ENCODE measurements at regions not wholly inside any gene's neighbourhood (a gene's known extent, or its start where the extent isn't known, plus 50 kb on each side); places are given as distances from the start of the nearest gene placed in this dataset.

GRCh38 chr12:30501718-30502117 is 194.0 kb downstream of the IPO8 start:
- H3K9ac ChIP-seq (ENCODE audit: low read length), result no peak overlapping the region
- H3K27me3 ChIP-seq (replicated peaks; ENCODE audit: control insufficient read depth, insufficient read depth, low read length), result no peaks in the 10 kb centered on the region
- no peaks in the 10 kb centered on the region for H3K4me1 ChIP-seq (ENCODE audit: control insufficient read depth, insufficient read depth, low read length)
- H3K9me3 ChIP-seq (ENCODE audit: control insufficient read depth, low read length), result no peaks in the 10 kb centered on the region
- H3K36me3 ChIP-seq (ENCODE audit: control insufficient read depth, insufficient read depth, low read length, severe bottlenecking), result no peaks in the 10 kb centered on the region
- no peak overlapping the region for H3K4me3 ChIP-seq (ENCODE audit: low read length)
- no peak for DNase-seq (ENCODE audit: low read depth)

GRCh38 chr12:30500532-30500931 is 195.1 kb downstream of the IPO8 start:
- Histone ChIP-seq H3K9ac (ENCODE audit: low read length) (no peak overlapping the region), H3K36me3 (ENCODE audit: control insufficient read depth, insufficient read depth, low read length, severe bottlenecking) (no peaks in the 10 kb centered on the region), H3K4me1 (ENCODE audit: control insufficient read depth, insufficient read depth, low read length) (no peaks in the 10 kb centered on the region), H3K27me3 (replicated peaks; ENCODE audit: control insufficient read depth, insufficient read depth, low read length) (no peaks in the 10 kb centered on the region), H3K4me3 (ENCODE audit: low read length) (no peak overlapping the region), H3K9me3 (ENCODE audit: control insufficient read depth, low read length) (no peaks in the 10 kb centered on the region)
- no peak for DNase-seq (ENCODE audit: low read depth)

- H3K9me3 ChIP-seq (ENCODE audit: control insufficient read depth, low read length), result no peaks in the 10 kb centered on the region
- H3K4me3 ChIP-seq (ENCODE audit: low read length), result no peak overlapping the region
- no peak overlapping the region for H3K9ac ChIP-seq (ENCODE audit: low read length)
- DNase-seq (ENCODE audit: low read depth), result no peak
- no peaks in the 10 kb centered on the region for H3K27me3 ChIP-seq (replicated peaks; ENCODE audit: control insufficient read depth, insufficient read depth, low read length)
- no peaks in the 10 kb centered on the region for H3K4me1 ChIP-seq (ENCODE audit: control insufficient read depth, insufficient read depth, low read length)
- H3K36me3 ChIP-seq (ENCODE audit: control insufficient read depth, insufficient read depth, low read length, severe bottlenecking), result no peaks in the 10 kb centered on the region
Observed at GRCh38 chr12:30485230-30485890, 210.3 kb downstream of the IPO8 start.

GRCh38 chr12:30484658-30485057 is 211.0 kb downstream of the IPO8 start:
- Histone ChIP-seq H3K4me1 (ENCODE audit: control insufficient read depth, insufficient read depth, low read length) (no peaks in the 10 kb centered on the region), H3K36me3 (ENCODE audit: control insufficient read depth, insufficient read depth, low read length, severe bottlenecking) (no peaks in the 10 kb centered on the region), H3K9ac (ENCODE audit: low read length) (no peak overlapping the region), H3K4me3 (ENCODE audit: low read length) (no peak overlapping the region), H3K27me3 (replicated peaks; ENCODE audit: control insufficient read depth, insufficient read depth, low read length) (no peaks in the 10 kb centered on the region), H3K9me3 (ENCODE audit: control insufficient read depth, low read length) (peaks cover 7% of the 10 kb centered on the region)
- no peak for DNase-seq (ENCODE audit: low read depth)

GRCh38 chr12:30482650-30483049 is 213.0 kb downstream of the IPO8 start:
- H3K27me3 ChIP-seq (replicated peaks; ENCODE audit: control insufficient read depth, insufficient read depth, low read length), result no peaks in the 10 kb centered on the region
- no peaks in the 10 kb centered on the region for H3K4me1 ChIP-seq (ENCODE audit: control insufficient read depth, insufficient read depth, low read length)
- no peak overlapping the region for H3K9ac ChIP-seq (ENCODE audit: low read length)
- H3K36me3 ChIP-seq (ENCODE audit: control insufficient read depth, insufficient read depth, low read length, severe bottlenecking), result no peaks in the 10 kb centered on the region
- H3K9me3 ChIP-seq (ENCODE audit: control insufficient read depth, low read length), result peaks cover 8% of the 10 kb centered on the region
- H3K4me3 ChIP-seq (ENCODE audit: low read length), result no peak overlapping the region
- no peak for DNase-seq (ENCODE audit: low read depth)

GRCh38 chr12:30473274-30473673 is 222.4 kb downstream of the IPO8 start:
- DNase-seq (ENCODE audit: low read depth), result no peak
- no peak overlapping the region for H3K4me3 ChIP-seq (ENCODE audit: low read length)
- no peak overlapping the region for H3K9ac ChIP-seq (ENCODE audit: low read length)
- H3K4me1 ChIP-seq (ENCODE audit: control insufficient read depth, insufficient read depth, low read length), result no peaks in the 10 kb centered on the region
- H3K36me3 ChIP-seq (ENCODE audit: control insufficient read depth, insufficient read depth, low read length, severe bottlenecking), result no peaks in the 10 kb centered on the region
- H3K27me3 ChIP-seq (replicated peaks; ENCODE audit: control insufficient read depth, insufficient read depth, low read length), result no peaks in the 10 kb centered on the region
- H3K9me3 ChIP-seq (ENCODE audit: control insufficient read depth, low read length), result peaks cover 8% of the 10 kb centered on the region

- DNase-seq (ENCODE audit: low read depth), result no peak
- no peaks in the 10 kb centered on the region for H3K27me3 ChIP-seq (replicated peaks; ENCODE audit: control insufficient read depth, insufficient read depth, low read length)
- H3K4me1 ChIP-seq (ENCODE audit: control insufficient read depth, insufficient read depth, low read length), result no peaks in the 10 kb centered on the region
- H3K9me3 ChIP-seq (ENCODE audit: control insufficient read depth, low read length), result peaks cover 8% of the 10 kb centered on the region
- H3K9ac ChIP-seq (ENCODE audit: low read length), result no peak overlapping the region
- H3K36me3 ChIP-seq (ENCODE audit: control insufficient read depth, insufficient read depth, low read length, severe bottlenecking), result no peaks in the 10 kb centered on the region
- H3K4me3 ChIP-seq (ENCODE audit: low read length), result no peak overlapping the region
Observed at GRCh38 chr12:30466093-30466585, 229.5 kb downstream of the IPO8 start.

GRCh38 chr12:30463636-30464035 is 232.0 kb downstream of the IPO8 start:
- Histone ChIP-seq H3K9me3 (ENCODE audit: control insufficient read depth, low read length) (no peaks in the 10 kb centered on the region), H3K27me3 (replicated peaks; ENCODE audit: control insufficient read depth, insufficient read depth, low read length) (no peaks in the 10 kb centered on the region), H3K36me3 (ENCODE audit: control insufficient read depth, insufficient read depth, low read length, severe bottlenecking) (no peaks in the 10 kb centered on the region), H3K9ac (ENCODE audit: low read length) (no peak overlapping the region), H3K4me3 (ENCODE audit: low read length) (no peak overlapping the region), H3K4me1 (ENCODE audit: control insufficient read depth, insufficient read depth, low read length) (no peaks in the 10 kb centered on the region)
- DNase-seq (ENCODE audit: low read depth), result no peak

GRCh38 chr12:30462249-30462648 is 233.4 kb downstream of the IPO8 start:
- Histone ChIP-seq H3K36me3 (ENCODE audit: control insufficient read depth, insufficient read depth, low read length, severe bottlenecking) (no peaks in the 10 kb centered on the region), H3K9me3 (ENCODE audit: control insufficient read depth, low read length) (no peaks in the 10 kb centered on the region), H3K4me3 (ENCODE audit: low read length) (no peak overlapping the region), H3K27me3 (replicated peaks; ENCODE audit: control insufficient read depth, insufficient read depth, low read length) (no peaks in the 10 kb centered on the region), H3K4me1 (ENCODE audit: control insufficient read depth, insufficient read depth, low read length) (peaks cover 4% of the 10 kb centered on the region), H3K9ac (ENCODE audit: low read length) (no peak overlapping the region)
- DNase-seq (ENCODE audit: low read depth), result no peak

GRCh38 chr12:30461026-30461615 is 234.5 kb downstream of the IPO8 start:
- Histone ChIP-seq H3K9ac (ENCODE audit: low read length) (no peak overlapping the region), H3K4me1 (ENCODE audit: control insufficient read depth, insufficient read depth, low read length) (peaks cover 10% of the 10 kb centered on the region), H3K27me3 (replicated peaks; ENCODE audit: control insufficient read depth, insufficient read depth, low read length) (no peaks in the 10 kb centered on the region), H3K4me3 (ENCODE audit: low read length) (no peak overlapping the region), H3K36me3 (ENCODE audit: control insufficient read depth, insufficient read depth, low read length, severe bottlenecking) (no peaks in the 10 kb centered on the region), H3K9me3 (ENCODE audit: control insufficient read depth, low read length) (no peaks in the 10 kb centered on the region)
- no peak for DNase-seq (ENCODE audit: low read depth)

GRCh38 chr12:30458453-30458852 is 237.2 kb downstream of the IPO8 start:
- H3K4me1 ChIP-seq (ENCODE audit: control insufficient read depth, insufficient read depth, low read length), result peaks cover 10% of the 10 kb centered on the region
- no peak overlapping the region for H3K9ac ChIP-seq (ENCODE audit: low read length)
- DNase-seq (ENCODE audit: low read depth), result no peak
- H3K36me3 ChIP-seq (ENCODE audit: control insufficient read depth, insufficient read depth, low read length, severe bottlenecking), result no peaks in the 10 kb centered on the region
- no peaks in the 10 kb centered on the region for H3K9me3 ChIP-seq (ENCODE audit: control insufficient read depth, low read length)
- H3K27me3 ChIP-seq (replicated peaks; ENCODE audit: control insufficient read depth, insufficient read depth, low read length), result no peaks in the 10 kb centered on the region
- H3K4me3 ChIP-seq (ENCODE audit: low read length), result no peak overlapping the region
